Gastrocnemius medialis (tissue), 4 donors: ENCODE measurements at regions not wholly inside any gene's neighbourhood (a gene's known extent, or its start where the extent isn't known, plus 50 kb on each side); places are given as distances from the start of the nearest gene placed in this dataset.

Source experiments
- ATAC-seq, 2 donors: fragments of 150-250 bp; one replicate each; pipeline ENCODE4 v1.9.1; 2016
- DNase-seq, 2 donors: peaks; one replicate each; pipeline ENCODE4 v3.0.0-alpha.2; 2019
- H3K27ac ChIP-seq, 4 donors: fragments of 200-600 bp; sonication (generic); 1 replicate in 1 of 4; 2 replicates in 3 of 4; pipeline ENCODE4 v1.5.1; 2016 to 2018; ENCODE audit warnings: mild to moderate bottlenecking in 2 of 4, moderate library complexity in 1 of 4
- H3K27me3 ChIP-seq, 3 donors: fragments of 200-600 bp; sonication (generic) in 2 of 3; 1 replicate in 1 of 3; 2 replicates in 2 of 3; pipeline versions ENCODE4 v1.5.1 to v1.6.0; 2016 to 2019; ENCODE audit warnings: mild to moderate bottlenecking in 1 of 3, moderate library complexity in 1 of 3
- H3K36me3 ChIP-seq, 2 donors: fragments of 200-600 bp; sonication (generic) in 1 of 2; one replicate each; pipeline ENCODE4 v1.5.1; 2017 to 2018
- H3K4me1 ChIP-seq, 2 donors: fragments of 200-600 bp; sonication (generic) in 1 of 2; one replicate each; pipeline ENCODE4 v1.5.1; 2016 to 2017; ENCODE audit warnings: mild to moderate bottlenecking in 2 of 2
- H3K4me3 ChIP-seq, 4 donors: fragments of 200-600 bp; sonication (generic) in 3 of 4; 1 replicate in 1 of 4; 2 replicates in 3 of 4; pipeline ENCODE4 v1.5.1; 2016 to 2019; ENCODE audit warnings: mild to moderate bottlenecking in 2 of 4
- H3K9me3 ChIP-seq, 3 donors: fragments of 200-600 bp; sonication (generic) in 2 of 3; 1 replicate in 1 of 3; 2 replicates in 2 of 3; pipeline ENCODE4 v1.5.1; 2016 to 2019
- CTCF ChIP-seq, 5 experiments: fragments of 450-650 bp in 3 of 5; fragments of 200-600 bp in 2 of 5; sonication (generic) in 2 of 5; IDR thresholded peaks in 4 of 5; conservative IDR thresholded peaks in 1 of 5; 1 replicate in 4 of 5; 2 replicates in 1 of 5; pipeline ENCODE4 v1.5.1; 2016 to 2019; ENCODE audit warnings: antibody characterized with exemption in 5 of 5, mild to moderate bottlenecking in 3 of 5, moderate library complexity in 3 of 5
- POLR2A ChIP-seq, 2 donors: fragments of 450-650 bp; IDR thresholded peaks; one replicate each; pipeline ENCODE4 v1.6.1; 2017; ENCODE audit warnings: antibody characterized with exemption in 2 of 2, mild to moderate bottlenecking in 2 of 2, moderate library complexity in 2 of 2
- in situ Hi-C, 4 donors: fragments of 200-750 bp; cut with MboI; loops; one replicate each; pipeline versions ENCODE4 v1.15.0 to v1.8.0; 2017; ENCODE audit warnings: low sequenced_read_pairs in 4 of 4
- intact Hi-C: fragments of 100-400 bp; cut with DNase I; formaldehyde crosslinking; loops from one replicate; pipeline ENCODE4 v1.15.1; 2023; ENCODE audit warnings: low total_unique reads

DNA sequence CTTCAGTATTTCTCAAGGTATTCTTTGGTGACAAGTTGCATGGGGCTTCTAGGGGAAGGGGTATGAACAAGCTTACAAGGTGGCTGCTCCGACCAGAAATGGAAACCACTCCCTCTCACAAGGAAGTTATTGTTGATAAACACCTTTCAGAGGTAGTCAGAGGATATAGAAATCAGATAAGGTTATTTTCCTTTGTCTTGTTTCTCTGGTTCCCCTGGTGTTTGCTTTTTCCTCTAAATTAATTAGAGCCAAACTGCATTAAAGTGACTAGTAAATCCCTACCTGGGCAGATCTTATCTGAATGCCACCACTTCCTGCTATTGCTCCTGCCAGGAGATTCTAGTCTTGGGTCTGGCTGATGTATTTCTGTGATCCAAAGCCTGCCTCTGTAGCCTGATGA lies 725.4 kb downstream of the INHBA start:
- Histone ChIP-seq H3K27me3 (no peaks in the 10 kb centered on the region), H3K4me3 (no peak overlapping the region), H3K4me1 (no peaks in the 10 kb centered on the region), H3K9me3 (no peaks in the 10 kb centered on the region), H3K27ac (no peak overlapping the region), H3K36me3 (no peaks in the 10 kb centered on the region)
- no peak for ATAC-seq
- no peak for TF ChIP-seq CTCF (IDR thresholded peaks at IDR 0.05 in 4 of 5, conservative IDR thresholded peaks at IDR 0.05 in 1 of 5)
- no peak for TF ChIP-seq POLR2A (IDR thresholded peaks at IDR 0.05)
- in situ Hi-C loops: no loop called here
- no peak for DNase-seq
- intact Hi-C loops: no loop called here

DNA sequence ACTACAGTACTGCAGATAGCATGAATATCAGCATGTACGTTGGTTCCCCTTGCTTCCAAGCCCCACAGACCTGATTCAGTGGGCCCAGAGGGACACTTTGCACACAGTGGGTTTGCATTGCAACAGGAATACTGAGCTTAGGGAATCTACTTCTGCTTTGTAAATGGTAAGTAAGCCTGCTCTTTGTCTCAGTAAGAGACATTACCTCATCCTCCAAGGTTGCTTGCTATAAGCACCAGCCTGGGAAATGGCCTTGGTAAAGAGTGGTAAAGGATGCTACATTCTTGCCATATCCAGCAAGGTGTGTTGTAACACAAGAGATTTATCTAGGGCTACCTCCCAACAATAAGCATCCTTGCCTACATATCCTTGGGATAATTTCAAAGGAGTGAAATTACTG lies 730.5 kb downstream of the INHBA start:
- ATAC-seq: no peak
- no peaks in the 10 kb centered on the region for H3K9me3 ChIP-seq
- no peak overlapping the region for H3K27ac ChIP-seq
- no peak for TF ChIP-seq POLR2A (IDR thresholded peaks at IDR 0.05)
- H3K27me3 ChIP-seq: no peaks in the 10 kb centered on the region
- no peak overlapping the region for H3K4me3 ChIP-seq
- in situ Hi-C loops (no loop called here), intact Hi-C loops (no loop called here)
- H3K4me1 ChIP-seq: no peaks in the 10 kb centered on the region
- no peak for DNase-seq
- H3K36me3 ChIP-seq: no peaks in the 10 kb centered on the region

DNA sequence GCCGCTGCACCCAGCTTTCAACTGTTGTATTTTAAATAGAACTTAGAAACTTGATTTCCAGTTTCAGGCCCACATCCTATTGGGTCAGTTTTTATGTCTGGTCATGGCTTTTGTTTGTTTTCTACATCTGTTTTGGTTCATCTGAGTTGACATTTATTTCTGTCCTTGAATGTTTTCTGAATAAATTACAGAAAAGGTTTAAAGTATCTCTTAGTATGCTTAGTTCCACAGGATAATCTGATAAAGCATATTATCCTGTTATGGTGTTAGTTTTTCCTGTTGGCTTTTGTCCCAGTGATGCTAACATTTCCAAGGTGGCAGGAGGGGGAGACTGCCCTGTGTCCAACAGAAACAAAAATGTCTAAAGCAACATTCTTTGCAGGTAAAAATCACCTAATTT lies 733.2 kb downstream of the INHBA start:
- Histone ChIP-seq H3K4me1 (no peaks in the 10 kb centered on the region), H3K27ac (no peak overlapping the region), H3K36me3 (no peaks in the 10 kb centered on the region), H3K4me3 (no peak overlapping the region), H3K9me3 (no peaks in the 10 kb centered on the region), H3K27me3 (no peaks in the 10 kb centered on the region)
- TF ChIP-seq POLR2A (IDR thresholded peaks at IDR 0.05): no peak
- TF ChIP-seq CTCF (IDR thresholded peaks at IDR 0.05 in 4 of 5, conservative IDR thresholded peaks at IDR 0.05 in 1 of 5): no peak
- in situ Hi-C loops (no loop called here), intact Hi-C loops (no loop called here)
- DNase-seq (no peak), ATAC-seq (no peak)

DNA sequence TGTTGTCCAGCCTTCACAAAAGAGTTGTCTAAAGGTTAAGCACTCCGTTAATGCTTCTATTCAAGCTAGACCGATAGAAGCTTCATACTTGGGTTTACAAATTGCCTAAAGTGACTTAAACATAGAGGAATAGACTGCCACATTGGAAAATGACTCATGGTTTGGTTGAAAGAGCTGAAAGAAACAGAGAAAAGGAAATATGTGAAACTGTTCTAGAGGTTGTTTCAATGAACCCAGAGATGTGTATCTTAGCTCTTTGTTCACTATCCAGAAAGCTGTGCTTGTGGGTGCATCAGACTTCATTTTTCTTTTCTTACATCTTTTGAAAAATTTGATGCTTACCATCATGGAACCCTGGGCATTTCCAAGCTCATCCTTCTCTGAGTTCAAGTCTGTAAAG lies 736.2 kb downstream of the INHBA start:
- intact Hi-C loops (no loop called here), in situ Hi-C loops (no loop called here)
- no peak overlapping the region for H3K4me3 ChIP-seq
- no peak for DNase-seq
- H3K4me1 ChIP-seq: no peaks in the 10 kb centered on the region
- H3K9me3 ChIP-seq: no peaks in the 10 kb centered on the region
- H3K27me3 ChIP-seq: no peaks in the 10 kb centered on the region
- H3K36me3 ChIP-seq: no peaks in the 10 kb centered on the region
- TF ChIP-seq CTCF (IDR thresholded peaks at IDR 0.05 in 4 of 5, conservative IDR thresholded peaks at IDR 0.05 in 1 of 5) (no peak), POLR2A (IDR thresholded peaks at IDR 0.05) (no peak)
- ATAC-seq: no peak
- H3K27ac ChIP-seq: no peak overlapping the region

GRCh38 chr7:40965774-40966173 lies 737.1 kb downstream of the INHBA start:
- no peak for TF ChIP-seq CTCF (IDR thresholded peaks at IDR 0.05 in 4 of 5, conservative IDR thresholded peaks at IDR 0.05 in 1 of 5)
- no peak for TF ChIP-seq POLR2A (IDR thresholded peaks at IDR 0.05)
- H3K4me3 ChIP-seq: no peak overlapping the region
- DNase-seq (no peak), ATAC-seq (no peak)
- in situ Hi-C loops (no loop called here), intact Hi-C loops (no loop called here)
- no peaks in the 10 kb centered on the region for H3K4me1 ChIP-seq
- H3K27ac ChIP-seq: no peak overlapping the region
- H3K27me3 ChIP-seq: no peaks in the 10 kb centered on the region
- H3K9me3 ChIP-seq: no peaks in the 10 kb centered on the region
- no peaks in the 10 kb centered on the region for H3K36me3 ChIP-seq
